H1 (cell line): ENCODE measurements at regions not wholly inside any gene's neighbourhood (a gene's known extent, or its start where the extent isn't known, plus 50 kb on each side); places are given as distances from the start of the nearest gene placed in this dataset.

Source experiments
- CTCF ChIA-PET: fragments of 300-600 bp; sonication (Branson Sonifier 250); formaldehyde crosslinking; loops from one replicate; lab custom pipeline; 2021; ENCODE audit not compliant: partially characterized antibody; lab: Charles Lee
- POLR2A ChIA-PET: fragments of 300-600 bp; sonication (Branson Sonifier 250); formaldehyde crosslinking; loops from one replicate; lab custom pipeline; 2021; ENCODE audit warnings: inconsistent platforms; ENCODE audit not compliant: partially characterized antibody; lab: Charles Lee
- DNase-seq, 2 experiments: peaks; one replicate each; pipeline versions ENCODE4 v3.0.0 to v3.0.0-alpha.2; 2010 to 2022; ENCODE audit warnings: low spot score in 2 of 2, low read depth in 1 of 2, mixed read lengths in 1 of 2
- FAIRE-seq: peaks from 2 replicates; lab custom pipeline; 2011; peaks lifted over from hg19 to GRCh38; lab: Jason Lieb, UNC
- H2AFZ ChIP-seq: 2 replicates; pipeline ENCODE4 v1.8.1; 2012; ENCODE audit warnings: low read length, inconsistent platforms
- H2AK5ac ChIP-seq: 2 replicates; pipeline ENCODE4 v1.6.1; 2013; ENCODE audit warnings: low read depth, low read length
- H2BK120ac ChIP-seq: replicated peaks from 2 replicates; pipeline ENCODE3; 2013; ENCODE audit warnings: low read depth, low read length, inconsistent platforms
- H2BK12ac ChIP-seq: 2 replicates; pipeline ENCODE4 v1.6.1; 2013; ENCODE audit warnings: low read depth, low read length
- H2BK15ac ChIP-seq: 2 replicates; pipeline ENCODE4 v1.6.1; 2013; ENCODE audit warnings: low read length
- H2BK20ac ChIP-seq: 2 replicates; pipeline ENCODE4 v1.6.1; 2013; ENCODE audit warnings: low read length
- H2BK5ac ChIP-seq: 2 replicates; pipeline ENCODE4 v1.6.1; 2013; ENCODE audit warnings: low read depth, low read length
- H3K14ac ChIP-seq: 2 replicates; pipeline ENCODE4 v1.6.1; 2013; ENCODE audit warnings: inconsistent platforms; ENCODE audit not compliant: insufficient read length
- H3K18ac ChIP-seq: 2 replicates; pipeline ENCODE4 v1.6.1; 2013; ENCODE audit warnings: low read length; ENCODE audit errors: extremely low read depth
- H3K23ac ChIP-seq: 2 replicates; pipeline ENCODE4 v1.6.1; 2013; ENCODE audit warnings: inconsistent platforms; ENCODE audit not compliant: insufficient read length
- H3K23me2 ChIP-seq: 2 replicates; pipeline ENCODE4 v1.6.1; 2013; ENCODE audit warnings: low read depth, low read length
- H3K27ac ChIP-seq: 2 replicates; pipeline ENCODE4 v1.6.1; 2011; ENCODE audit warnings: low read depth, low read length, inconsistent platforms
- H3K27me3 ChIP-seq, 4 experiments: replicated peaks in 1 of 4; 1 replicate in 1 of 4; 2 replicates in 3 of 4; pipeline versions ENCODE4 v1.6.1 to v1.8.1; 2011 to 2013; ENCODE audit warnings: low read length in 3 of 4, mild to moderate bottlenecking in 3 of 4, inconsistent platforms in 2 of 4, mixed read lengths in 2 of 4, moderate library complexity in 1 of 4; ENCODE audit not compliant: control insufficient read depth in 3 of 4, insufficient read depth in 3 of 4; ENCODE audit errors: extremely low read depth in 1 of 4
- H3K36me3 ChIP-seq, 4 experiments: 2 replicates each; pipeline versions ENCODE4 v1.6.1 to v1.8.1; 2011 to 2013; ENCODE audit warnings: mild to moderate bottlenecking in 4 of 4, low read length in 3 of 4, moderate library complexity in 2 of 4, control low read depth in 1 of 4, inconsistent platforms in 1 of 4; ENCODE audit not compliant: insufficient read depth in 4 of 4, control insufficient read depth in 2 of 4
- H3K4ac ChIP-seq: replicated peaks from 2 replicates; pipeline ENCODE3; 2013; ENCODE audit warnings: low read length, low read depth, mixed read lengths, inconsistent platforms; ENCODE audit not compliant: insufficient read length
- H3K4me1 ChIP-seq, 4 experiments: replicated peaks in 1 of 4; 1 replicate in 1 of 4; 2 replicates in 3 of 4; pipeline versions ENCODE4 v1.6.1 to v1.8.1; 2011 to 2013; ENCODE audit warnings: low read length in 3 of 4, inconsistent platforms in 2 of 4, mixed read lengths in 1 of 4; ENCODE audit not compliant: insufficient read depth in 4 of 4, control insufficient read depth in 3 of 4
- H3K4me2 ChIP-seq, 2 experiments: 2 replicates each; pipeline versions ENCODE4 v1.6.1 to v1.8.1; 2011 to 2013; ENCODE audit warnings: low read depth in 2 of 2, low read length in 2 of 2, control low read depth in 1 of 2, inconsistent platforms in 1 of 2, mild to moderate bottlenecking in 1 of 2; ENCODE audit not compliant: insufficient read depth in 1 of 2
- H3K4me3 ChIP-seq, 4 experiments: fragments of 200-600, 300-600 bp in 1 of 4; sonication (generic), shearing (Covaris generic), sonication (Bioruptor Twin) in 1 of 4; 2 replicates each; pipeline versions ENCODE4 v1.5.1 to v1.8.1; 2011 to 2016; ENCODE audit warnings: low read length in 4 of 4, low read depth in 3 of 4, control low read depth in 2 of 4, inconsistent platforms in 2 of 4, mild to moderate bottlenecking in 2 of 4, mixed read lengths in 1 of 4, moderate library complexity in 1 of 4; ENCODE audit not compliant: insufficient read depth in 2 of 4; ENCODE audit errors: extremely low read depth in 1 of 4
- H3K56ac ChIP-seq: replicated peaks from 2 replicates; pipeline ENCODE3; 2013; ENCODE audit warnings: low read depth, mild to moderate bottlenecking, mixed read lengths, low read length, inconsistent platforms; ENCODE audit not compliant: insufficient read length
- H3K79me1 ChIP-seq: 2 replicates; pipeline ENCODE4 v1.6.1; 2013; ENCODE audit warnings: low read depth, low read length, control low read depth
- H3K79me2 ChIP-seq, 2 experiments: 2 replicates each; pipeline versions ENCODE4 v1.6.1 to v1.8.1; 2012 to 2013; ENCODE audit warnings: low read length in 2 of 2, mild to moderate bottlenecking in 2 of 2, inconsistent platforms in 1 of 2; ENCODE audit not compliant: insufficient read depth in 2 of 2, control insufficient read depth in 1 of 2
- H3K9ac ChIP-seq, 4 experiments: replicated peaks in 1 of 4; 1 replicate in 1 of 4; 2 replicates in 3 of 4; pipeline versions ENCODE4 v1.6.1 to v1.8.1; 2011 to 2013; ENCODE audit warnings: low read depth in 3 of 4, low read length in 3 of 4, control low read depth in 2 of 4, mild to moderate bottlenecking in 2 of 4, moderate library complexity in 2 of 4, inconsistent platforms in 1 of 4; ENCODE audit errors: extremely low read depth in 1 of 4
- H3K9me3 ChIP-seq, 2 experiments: 2 replicates each; pipeline versions ENCODE4 v1.6.1 to v1.8.1; 2012 to 2013; ENCODE audit warnings: mild to moderate bottlenecking in 2 of 2, moderate library complexity in 2 of 2, control low read depth in 1 of 2, inconsistent platforms in 1 of 2, low read depth in 1 of 2, low read length in 1 of 2, mixed read lengths in 1 of 2; ENCODE audit not compliant: insufficient read depth in 2 of 2
- H4K20me1 ChIP-seq, 2 experiments: replicated peaks in 1 of 2; 2 replicates each; pipeline versions ENCODE3 to v1.8.1; 2011 to 2013; ENCODE audit warnings: inconsistent platforms in 2 of 2, low read length in 2 of 2, mild to moderate bottlenecking in 1 of 2; ENCODE audit not compliant: insufficient read depth in 2 of 2, control insufficient read depth in 1 of 2
- H4K5ac ChIP-seq: 2 replicates; pipeline ENCODE4 v1.6.1; 2013; ENCODE audit warnings: low read length, low read depth, mixed read lengths, inconsistent platforms; ENCODE audit not compliant: insufficient read length
- H4K8ac ChIP-seq: 2 replicates; pipeline ENCODE4 v1.8.0; 2013; ENCODE audit warnings: mild to moderate bottlenecking, moderate library complexity, low read length, inconsistent platforms; ENCODE audit not compliant: insufficient read depth; ENCODE audit errors: extremely low read depth
- H4K91ac ChIP-seq: replicated peaks from 2 replicates; pipeline ENCODE3; 2013; ENCODE audit warnings: low read length, mixed read lengths, inconsistent platforms; ENCODE audit not compliant: insufficient read length
- CBX5 ChIP-seq: fragments of 300-800, 300-1000 bp; sonication (generic); IDR thresholded peaks from 2 replicates; pipeline ENCODE4 v1.7.1; 2016; ENCODE audit warnings: antibody characterized with exemption, low read length, low read depth
- CTBP2 ChIP-seq: IDR thresholded peaks from 2 replicates; pipeline ENCODE4 v1.7.0; 2011; ENCODE audit warnings: borderline replicate concordance, mild to moderate bottlenecking, moderate library complexity, mixed read lengths, low read length; ENCODE audit not compliant: insufficient read depth, insufficient read length
- EZH2 ChIP-seq: fragments of 200-600 bp; sonication (generic); IDR thresholded peaks from 2 replicates; pipeline ENCODE4 v1.7.1; 2012; ENCODE audit warnings: low read depth, mild to moderate bottlenecking, moderate library complexity, low read length, inconsistent platforms; ENCODE audit not compliant: severe bottlenecking
- FOSL1 ChIP-seq: IDR thresholded peaks from 2 replicates; pipeline ENCODE4 v1.6.1; 2011; ENCODE audit warnings: mild to moderate bottlenecking, low read depth, low read length, moderate library complexity; ENCODE audit not compliant: insufficient read depth
- HDAC6 ChIP-seq: IDR thresholded peaks from one replicate; pipeline ENCODE4 v1.7.1; 2012; ENCODE audit warnings: low read depth, mild to moderate bottlenecking, inconsistent platforms, low read length, moderate library complexity
- JUND ChIP-seq: IDR thresholded peaks from 2 replicates; pipeline ENCODE4 v1.6.1; 2011; ENCODE audit warnings: mild to moderate bottlenecking, improper control_type of control experiment, low read length
- PHF8 ChIP-seq: fragments of 200-600 bp; sonication (generic); conservative IDR thresholded peaks from 2 replicates; pipeline ENCODE4 v1.7.1; 2012; ENCODE audit warnings: low read depth, mild to moderate bottlenecking, inconsistent platforms, low read length, moderate library complexity
- POLR2AphosphoS5 ChIP-seq: IDR thresholded peaks from 2 replicates; pipeline ENCODE4 v1.6.1; 2011; ENCODE audit warnings: low read depth, low read length
- SP4 ChIP-seq: IDR thresholded peaks from 2 replicates; pipeline ENCODE4 v1.6.1; 2012; ENCODE audit warnings: low read length, inconsistent platforms
- TBP ChIP-seq: IDR thresholded peaks from 2 replicates; pipeline ENCODE4 v1.6.1; 2011; ENCODE audit warnings: low read depth, low read length, improper control_type of control experiment
- YY1 ChIP-seq: IDR thresholded peaks from 2 replicates; pipeline ENCODE4 v1.6.1; 2011; ENCODE audit warnings: low read depth, mild to moderate bottlenecking, low read length
- ZNF274 ChIP-seq: IDR thresholded peaks from 2 replicates; pipeline ENCODE4 v1.7.0; 2012; ENCODE audit warnings: low read length, borderline replicate concordance; ENCODE audit errors: extremely low read depth
- WGBS, 2 experiments: shearing (Covaris generic) in 1 of 2; methylation state at CpG; one replicate each; pipeline versions ENCODE4 v1.1.6 to v1.1.7; 2013 to 2015; ENCODE audit warnings: low lambda C conversion rate in 2 of 2, mixed read lengths in 2 of 2, inconsistent platforms in 1 of 2, low coverage in 1 of 2, missing lambda C conversion rate in 1 of 2; ENCODE audit not compliant: insufficient replicate concordance in 2 of 2, insufficient coverage in 1 of 2, insufficient read length in 1 of 2; ENCODE audit errors: extremely low coverage in 1 of 2, missing lambda C conversion rate in 1 of 2; 5-methylcytosine and 5-hydroxymethylcytosine counted together
- TF ChIP-seq, protein P1 (sequence below), 3 experiments: IDR thresholded peaks; 1 replicate in 2 of 3; 2 replicates in 1 of 3; pipeline versions ENCODE4 v1.5.1 to v1.6.1; 2011; ENCODE audit warnings: low read length in 3 of 3, mild to moderate bottlenecking in 3 of 3, inconsistent platforms in 2 of 3, low read depth in 1 of 3, moderate library complexity in 1 of 3; ENCODE audit not compliant: insufficient read depth in 1 of 3; ENCODE audit errors: control extremely low read depth in 1 of 3

DNA sequence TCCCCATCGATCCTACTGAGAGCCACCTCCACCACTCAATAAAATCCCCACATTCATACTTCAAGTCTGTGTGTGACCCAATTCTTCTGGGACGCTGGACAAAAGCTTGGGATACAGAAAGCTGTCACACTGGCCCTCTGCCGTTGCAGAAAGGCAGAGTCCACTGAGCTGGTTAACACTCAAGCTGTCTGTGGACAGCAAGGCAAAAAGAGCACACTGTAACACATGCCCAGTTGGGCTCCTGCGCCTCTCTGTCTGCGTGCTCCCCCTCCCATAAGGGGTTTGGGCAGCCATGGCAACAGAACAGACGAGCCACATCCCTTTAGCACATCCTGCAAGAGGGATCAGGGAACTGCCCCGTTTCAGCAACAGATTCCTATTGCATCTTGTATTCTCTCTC lies 106.9 kb upstream of the RGPD4 start:
- H3K36me3 ChIP-seq: no peaks in the 10 kb centered on the region
- H3K56ac ChIP-seq: no peak overlapping the region
- H2AK5ac ChIP-seq: no peak overlapping the region
- no peak for DNase-seq
- no peak overlapping the region for H3K9ac ChIP-seq
- no peak overlapping the region for H2BK12ac ChIP-seq
- no peaks in the 10 kb centered on the region for H4K20me1 ChIP-seq
- no peaks in the 10 kb centered on the region for H3K79me2 ChIP-seq
- no peak overlapping the region for H4K91ac ChIP-seq
- no peaks in the 10 kb centered on the region; a peak in 1 of 7 replicates for H3K4me1 ChIP-seq
- H3K9me3 ChIP-seq: no peaks in the 10 kb centered on the region
- H3K79me1 ChIP-seq: no peaks in the 10 kb centered on the region
- H3K18ac ChIP-seq: 0 out of 2 replicates have a peak overlapping the region, but pooled peaks have one; percentile 28
- no peak overlapping the region for H2AFZ ChIP-seq
- WGBS, 2 experiments: 84% methylated on average over 7 of the region's 7 CpGs; no CpG with 5 or more reads in 1 of the 2 experiments
- no peak overlapping the region; the same call in 1 of the 2 replicates for H4K8ac ChIP-seq
- no peak overlapping the region for H3K4me3 ChIP-seq
- H4K5ac ChIP-seq: no peak overlapping the region
- CTCF ChIA-PET: no interaction called here
- no peak overlapping the region for H2BK5ac ChIP-seq
- no peak overlapping the region for H3K4ac ChIP-seq
- H2BK15ac ChIP-seq: no peak overlapping the region
- no peaks in the 10 kb centered on the region for H3K23me2 ChIP-seq
- TF ChIP-seq TBP (no peak), JUND (no peak), ZNF274 (no peak), FOSL1 (no peak), CBX5 (no peak), POLR2AphosphoS5 (no peak), CTBP2 (no peak), HDAC6 (no peak), SP4 (no peak), EZH2 (no peak), YY1 (no peak), PHF8 (no peak)
- TF ChIP-seq, protein P1, sequence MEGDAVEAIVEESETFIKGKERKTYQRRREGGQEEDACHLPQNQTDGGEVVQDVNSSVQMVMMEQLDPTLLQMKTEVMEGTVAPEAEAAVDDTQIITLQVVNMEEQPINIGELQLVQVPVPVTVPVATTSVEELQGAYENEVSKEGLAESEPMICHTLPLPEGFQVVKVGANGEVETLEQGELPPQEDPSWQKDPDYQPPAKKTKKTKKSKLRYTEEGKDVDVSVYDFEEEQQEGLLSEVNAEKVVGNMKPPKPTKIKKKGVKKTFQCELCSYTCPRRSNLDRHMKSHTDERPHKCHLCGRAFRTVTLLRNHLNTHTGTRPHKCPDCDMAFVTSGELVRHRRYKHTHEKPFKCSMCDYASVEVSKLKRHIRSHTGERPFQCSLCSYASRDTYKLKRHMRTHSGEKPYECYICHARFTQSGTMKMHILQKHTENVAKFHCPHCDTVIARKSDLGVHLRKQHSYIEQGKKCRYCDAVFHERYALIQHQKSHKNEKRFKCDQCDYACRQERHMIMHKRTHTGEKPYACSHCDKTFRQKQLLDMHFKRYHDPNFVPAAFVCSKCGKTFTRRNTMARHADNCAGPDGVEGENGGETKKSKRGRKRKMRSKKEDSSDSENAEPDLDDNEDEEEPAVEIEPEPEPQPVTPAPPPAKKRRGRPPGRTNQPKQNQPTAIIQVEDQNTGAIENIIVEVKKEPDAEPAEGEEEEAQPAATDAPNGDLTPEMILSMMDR (IDR thresholded peaks at IDR 0.05; ENCODE audit: control extremely low read depth in 1 of 3, insufficient read depth in 1 of 3, low read depth in 1 of 3, low read length in 3 of 3): no peak
- no peak overlapping the region for H3K23ac ChIP-seq
- H3K4me2 ChIP-seq: no peak overlapping the region
- H3K27me3 ChIP-seq: no peaks in the 10 kb centered on the region
- no peak overlapping the region for H2BK20ac ChIP-seq
- no peak overlapping the region for H2BK120ac ChIP-seq
- H3K14ac ChIP-seq: no peak overlapping the region
- POLR2A ChIA-PET: no interaction called here
- H3K27ac ChIP-seq: no peak overlapping the region
- FAIRE-seq: no peak
